ENCODE measurements at regions not wholly inside any gene's neighbourhood (a gene's known extent, or its start where the extent isn't known, plus 50 kb on each side); places are given as distances from the start of the nearest gene placed in this dataset.

GRCh38 chr17:77392376-77393273 lies 251.9 kb downstream of the SEC14L1 start (continued):
- TF ChIP-seq ZFP36L2 (CRISPR knock-in tag; IDR thresholded peaks at IDR 0.05) (no peak), NFE2 (CRISPR knock-in tag; IDR thresholded peaks at IDR 0.05) (no peak), CREB1 (IDR thresholded peaks at IDR 0.05) (0 out of 2 replicates have a peak, but pooled peaks have one; percentile 27), CREB1 (CRISPR knock-in tag; IDR thresholded peaks at IDR 0.05) (peak; percentile 60; the same call in 1 of the 2 replicates), ATF7 (IDR thresholded peaks at IDR 0.05) (no peak), ATF7 (CRISPR knock-in tag; IDR thresholded peaks at IDR 0.05) (no peak; the same call in 1 of the 2 replicates), MED13 (CRISPR knock-in tag; IDR thresholded peaks at IDR 0.05) (peak; percentile 90; the same call in 1 of the 2 replicates), PHF8 (CRISPR knock-in tag; IDR thresholded peaks at IDR 0.05) (peak; percentile 57; the same call in 1 of the 2 replicates), BATF2 (CRISPR knock-in tag; IDR thresholded peaks at IDR 0.05) (no peak), ZGPAT (CRISPR knock-in tag; IDR thresholded peaks at IDR 0.05) (peak; percentile 94), RERE (CRISPR knock-in tag; IDR thresholded peaks at IDR 0.05; ENCODE audit: low read depth) (peak; percentile 83), ZNF616 (CRISPR knock-in tag; IDR thresholded peaks at IDR 0.05; ENCODE audit: low read depth) (no peak), ARHGAP35 (CRISPR knock-in tag; IDR thresholded peaks at IDR 0.05; ENCODE audit: borderline replicate concordance) (no peak), NCOA1 (CRISPR knock-in tag; IDR thresholded peaks at IDR 0.05) (peak; percentile 27; the same call in 1 of the 2 replicates), ZNF569 (CRISPR knock-in tag; IDR thresholded peaks at IDR 0.05; ENCODE audit: borderline replicate concordance) (no peak), PRDM10 (CRISPR knock-in tag; IDR thresholded peaks at IDR 0.05; ENCODE audit: low read depth) (peak; percentile 91), DRAP1 (CRISPR knock-in tag; IDR thresholded peaks at IDR 0.05) (peak; percentile 74)

Measured in HepG2 (cell line).